ENCODE measurements at regions not wholly inside any gene's neighbourhood (a gene's known extent, or its start where the extent isn't known, plus 50 kb on each side); places are given as distances from the start of the nearest gene placed in this dataset.
A peak's percentile ranks its signal among the peaks of the same experiment; 100 is the strongest.
"Not testable (repeated sequence)": the region's sequence is repeated elsewhere in the genome, so short reads cannot be mapped to it uniquely, and the experiment has no call there.

- not testable (repeated sequence) for DNase-seq (ENCODE audit: extremely low read depth, low read depth)
Observed at GRCh38 chr1:148049115-148049496, 103.0 kb downstream of the NBPF11 start.

GRCh38 chr1:148048423-148049114 lies 103.5 kb downstream of the NBPF11 start:
- DNase-seq (ENCODE audit: extremely low read depth, low read depth): peak; percentile 63

GRCh38 chr1:148045872-148046271 lies 106.2 kb downstream of the NBPF11 start:
- DNase-seq (ENCODE audit: extremely low read depth, low read depth): not testable (repeated sequence)

GRCh38 chr1:148044495-148044894 lies 107.6 kb downstream of the NBPF11 start:
- DNase-seq (ENCODE audit: extremely low read depth, low read depth): not testable (repeated sequence)
